Activated naive CD4-positive, alpha-beta T cell (primary cell): ENCODE measurements at regions not wholly inside any gene's neighbourhood (a gene's known extent, or its start where the extent isn't known, plus 50 kb on each side); places are given as distances from the start of the nearest gene placed in this dataset.
"Not testable (repeated sequence)": the region's sequence is repeated elsewhere in the genome, so short reads cannot be mapped to it uniquely, and the experiment has no call there.

Source experiments
- DNase-seq, 4 experiments: peaks; one replicate each; lab custom pipeline; 2025; lab: John Stamatoyannopoulos, UW

GRCh38 chr2:17254421-17254820 is 263.8 kb downstream of the RAD51AP2 start:
- no peak for DNase-seq

- no peak for DNase-seq
Measured at GRCh38 chr2:17252258-17252657, 266.0 kb downstream of the RAD51AP2 start.

- no peak for DNase-seq
Measured at GRCh38 chr2:17251171-17251570, 267.1 kb downstream of the RAD51AP2 start.

- no peak for DNase-seq
Measured at GRCh38 chr2:17249249-17249648, 269.0 kb downstream of the RAD51AP2 start.

- DNase-seq = no peak
Measured at GRCh38 chr2:17245906-17246305, 272.3 kb downstream of the RAD51AP2 start.

- no peak for DNase-seq
Measured at GRCh38 chr2:17242813-17243485, 275.3 kb downstream of the RAD51AP2 start.

GRCh38 chr2:17239550-17239949 is 278.7 kb downstream of the RAD51AP2 start:
- DNase-seq = no peak

- DNase-seq = no peak
Measured at GRCh38 chr2:17235167-17235566, 283.1 kb downstream of the RAD51AP2 start.

GRCh38 chr2:17232776-17233556 is 285.3 kb downstream of the RAD51AP2 start:
- no peak for DNase-seq

- no peak for DNase-seq
Measured at GRCh38 chr2:17231394-17231965, 286.8 kb downstream of the RAD51AP2 start.

- no peak for DNase-seq
Measured at GRCh38 chr2:17229414-17229813, 288.8 kb downstream of the RAD51AP2 start.

- DNase-seq = no peak
Measured at GRCh38 chr2:17228461-17228860, 289.8 kb downstream of the RAD51AP2 start.

- no peak for DNase-seq
Measured at GRCh38 chr2:17227856-17228255, 290.4 kb downstream of the RAD51AP2 start.

GRCh38 chr2:17226941-17227490 is 291.2 kb downstream of the RAD51AP2 start:
- DNase-seq = no peak

GRCh38 chr2:17223211-17223610 is 295.0 kb downstream of the RAD51AP2 start:
- DNase-seq = no peak

GRCh38 chr2:17208511-17208910 is 309.7 kb downstream of the RAD51AP2 start:
- no peak for DNase-seq

- no peak for DNase-seq
Measured at GRCh38 chr2:17206771-17207170, 311.5 kb downstream of the RAD51AP2 start.

- not testable (repeated sequence) for DNase-seq
Measured at GRCh38 chr2:17204214-17204613, 314.0 kb downstream of the RAD51AP2 start.

GRCh38 chr2:17202628-17203027 is 315.6 kb downstream of the RAD51AP2 start:
- DNase-seq = not testable (repeated sequence)

- no peak for DNase-seq
Measured at GRCh38 chr2:17199741-17200140, 318.5 kb downstream of the RAD51AP2 start.

GRCh38 chr2:17196380-17196779 is 321.9 kb downstream of the RAD51AP2 start:
- DNase-seq = no peak

GRCh38 chr2:17195016-17195415 is 323.2 kb downstream of the RAD51AP2 start:
- no peak for DNase-seq

GRCh38 chr2:17194083-17194482 is 324.2 kb downstream of the RAD51AP2 start:
- no peak for DNase-seq
